GM12872 (cell line): ENCODE measurements at regions not wholly inside any gene's neighbourhood (a gene's known extent, or its start where the extent isn't known, plus 50 kb on each side); places are given as distances from the start of the nearest gene placed in this dataset.

Source experiments
- CTCF ChIP-seq: IDR thresholded peaks from 3 replicates; pipeline ENCODE4 v1.5.1; 2011; ENCODE audit warnings: low read depth, mild to moderate bottlenecking, low read length, moderate library complexity; ENCODE audit not compliant: insufficient read depth

- TF ChIP-seq CTCF = no peak
These were observed 162.0 kb downstream of the TM9SF2 start for GRCh38 chr13:99663185-99663825.

GRCh38 chr13:99662678-99663077, 161.4 kb downstream of the TM9SF2 start:
- no peak for TF ChIP-seq CTCF

GRCh38 chr13:99661791-99662190, 160.5 kb downstream of the TM9SF2 start:
- no peak for TF ChIP-seq CTCF

- TF ChIP-seq CTCF = no peak
These were observed 158.7 kb downstream of the TM9SF2 start for GRCh38 chr13:99659866-99660554.

- TF ChIP-seq CTCF = no peak
These were observed 158.0 kb downstream of the TM9SF2 start for GRCh38 chr13:99659226-99659625.

- peak; percentile 24; the same call in 1 of the 3 replicates for TF ChIP-seq CTCF
These were observed 157.2 kb downstream of the TM9SF2 start for GRCh38 chr13:99658261-99658991.

GRCh38 chr13:99657848-99658260, 156.6 kb downstream of the TM9SF2 start:
- TF ChIP-seq CTCF = no peak
